SK-N-SH (cell line): ENCODE measurements at regions not wholly inside any gene's neighbourhood (a gene's known extent, or its start where the extent isn't known, plus 50 kb on each side); places are given as distances from the start of the nearest gene placed in this dataset.

Experiments used
- CTCF ChIA-PET: fragments of 300-600, 350-600 bp; formaldehyde crosslinking; extraction: SDS; loops from one replicate; lab custom pipeline; 2021; lab: Yijun Ruan, JAX
- POLR2A ChIA-PET: fragments of 350-600 bp; sonication (Branson Sonifier 250); formaldehyde crosslinking; extraction: SDS; loops from one replicate; lab custom pipeline; 2020; ENCODE audit warnings: antibody characterized with exemption, inconsistent platforms; lab: Yijun Ruan, JAX
- DNase-seq: peaks from one replicate; pipeline ENCODE4 v3.0.0; 2012
- H2AFZ ChIP-seq: fragments of 200-600 bp; sonication (generic); 2 replicates; pipeline ENCODE4 v1.8.1; 2016; ENCODE audit warnings: antibody characterized with exemption, mild to moderate bottlenecking, low read depth
- H3F3A ChIP-seq: fragments of 200-600 bp; sonication (generic); replicated peaks from 2 replicates; pipeline ENCODE3; 2016; ENCODE audit warnings: antibody characterized with exemption, mild to moderate bottlenecking; ENCODE audit not compliant: insufficient read depth
- H3K27ac ChIP-seq, 2 experiments: fragments of 200-500 bp in 1 of 2; fragments of 200-600 bp in 1 of 2; sonication (Bioruptor generic) in 1 of 2; sonication (generic), shearing (Covaris generic) in 1 of 2; 2 replicates each; pipeline versions ENCODE4 v1.5.1 to v1.6.1; 2014 to 2016; ENCODE audit warnings: low read depth in 2 of 2, inconsistent platforms in 1 of 2, low read length in 1 of 2, mild to moderate bottlenecking in 1 of 2, mixed read lengths in 1 of 2
- H3K27me3 ChIP-seq: fragments of 200-600 bp; sonication (generic), shearing (Covaris generic); 2 replicates; pipeline ENCODE4 v1.6.1; 2016; ENCODE audit warnings: mixed run types; ENCODE audit not compliant: insufficient read depth
- H3K36me3 ChIP-seq, 2 experiments: fragments of 200-500 bp in 1 of 2; fragments of 200-600 bp in 1 of 2; sonication (Bioruptor generic) in 1 of 2; sonication (generic) in 1 of 2; replicated peaks in 1 of 2; 2 replicates each; pipeline versions ENCODE3 to v1.5.1; 2014 to 2016; ENCODE audit warnings: low read length in 1 of 2, mild to moderate bottlenecking in 1 of 2; ENCODE audit not compliant: insufficient read depth in 2 of 2, control insufficient read depth in 1 of 2
- H3K4me1 ChIP-seq, 2 experiments: fragments of 200-500 bp in 1 of 2; fragments of 200-600 bp in 1 of 2; sonication (Bioruptor generic) in 1 of 2; sonication (generic), shearing (Covaris generic) in 1 of 2; 2 replicates each; pipeline versions ENCODE4 v1.5.1 to v1.6.1; 2014 to 2016; ENCODE audit warnings: low read depth in 1 of 2, low read length in 1 of 2, mixed run types in 1 of 2; ENCODE audit not compliant: insufficient read depth in 2 of 2, control insufficient read depth in 1 of 2
- H3K4me2 ChIP-seq: fragments of 200-600 bp; sonication (generic), shearing (Covaris generic); 2 replicates; pipeline ENCODE4 v1.6.1; 2017; ENCODE audit warnings: mixed run types
- H3K4me3 ChIP-seq, 2 experiments: fragments of 200-500 bp in 1 of 2; fragments of 200-600 bp in 1 of 2; sonication (Bioruptor generic) in 1 of 2; sonication (generic), shearing (Covaris generic) in 1 of 2; 2 replicates each; pipeline versions ENCODE4 v1.5.1 to v1.8.1; 2014 to 2016; ENCODE audit warnings: low read depth in 2 of 2, inconsistent platforms in 1 of 2, low read length in 1 of 2, mild to moderate bottlenecking in 1 of 2, mixed read lengths in 1 of 2, moderate library complexity in 1 of 2
- H3K79me2 ChIP-seq: fragments of 200-600 bp; sonication (generic); 2 replicates; pipeline ENCODE4 v1.8.1; 2017; ENCODE audit warnings: mild to moderate bottlenecking; ENCODE audit not compliant: insufficient read depth
- H3K9ac ChIP-seq: fragments of 200-600 bp; sonication (generic); 2 replicates; pipeline ENCODE4 v1.6.1; 2017; ENCODE audit warnings: mixed run types
- H3K9me2 ChIP-seq: fragments of 200-600 bp; sonication (generic); 2 replicates; pipeline ENCODE4 v1.6.1; 2017; ENCODE audit warnings: mixed run types
- H3K9me3 ChIP-seq: fragments of 200-600 bp; sonication (generic); 2 replicates; pipeline ENCODE4 v1.6.1; 2017; ENCODE audit warnings: mixed run types, mild to moderate bottlenecking, moderate library complexity
- H4K20me1 ChIP-seq: fragments of 200-600 bp; sonication (generic); 2 replicates; pipeline ENCODE4 v1.6.1; 2017; ENCODE audit warnings: mild to moderate bottlenecking, mixed run types; ENCODE audit not compliant: insufficient read depth
- CHD2 ChIP-seq: fragments of 150-350 bp; IDR thresholded peaks from 2 replicates; pipeline ENCODE4 v1.6.1; 2018; ENCODE audit warnings: low read length; ENCODE audit not compliant: partially characterized antibody
- CTCF ChIP-seq: fragments of 200-600 bp; sonication (generic); IDR thresholded peaks from 2 replicates; pipeline ENCODE4 v1.6.1; 2017; ENCODE audit warnings: antibody characterized with exemption, mild to moderate bottlenecking, moderate library complexity
- EZH2phosphoT487 ChIP-seq: fragments of 200-600 bp; sonication (generic); IDR thresholded peaks from 2 replicates; pipeline ENCODE4 v1.6.1; 2017; ENCODE audit warnings: low read depth, mixed run types, mild to moderate bottlenecking, antibody characterized with exemption, moderate library complexity, borderline replicate concordance
- FOSL2 ChIP-seq: IDR thresholded peaks from 2 replicates; pipeline ENCODE4 v1.4.0; 2012; ENCODE audit warnings: low read depth, mild to moderate bottlenecking, moderate library complexity, borderline replicate concordance
- FOXJ3 ChIP-seq: sonication (generic); formaldehyde crosslinking; IDR thresholded peaks from 2 replicates; pipeline ENCODE4 v1.5.1; 2020; ENCODE audit warnings: mild to moderate bottlenecking, missing genetic modification reagents
- FOXM1 ChIP-seq: IDR thresholded peaks from 2 replicates; pipeline ENCODE4 v1.4.0; 2012; ENCODE audit warnings: low read depth, mild to moderate bottlenecking
- GABPA ChIP-seq: IDR thresholded peaks from 2 replicates; pipeline ENCODE4 v1.4.0; 2012; ENCODE audit warnings: low read depth, mild to moderate bottlenecking
- GATA2 ChIP-seq: sonication (generic); formaldehyde crosslinking; IDR thresholded peaks from 2 replicates; pipeline ENCODE4 v1.5.0; 2020; ENCODE audit warnings: mild to moderate bottlenecking, missing genetic modification reagents
- IRF3 ChIP-seq: fragments of 150-350 bp; IDR thresholded peaks from 2 replicates; pipeline ENCODE4 v1.6.1; 2016; ENCODE audit warnings: mild to moderate bottlenecking, low read depth, low read length
- JUND ChIP-seq: IDR thresholded peaks from 2 replicates; pipeline ENCODE4 v1.4.0; 2012
- MEF2A ChIP-seq: IDR thresholded peaks from 2 replicates; pipeline ENCODE4 v1.4.0; 2012; ENCODE audit warnings: low read depth, borderline replicate concordance
- POLR2AphosphoS5 ChIP-seq: IDR thresholded peaks from 2 replicates; pipeline ENCODE4 v1.6.1; 2012; ENCODE audit warnings: low read depth, low read length
- RAD21 ChIP-seq: IDR thresholded peaks from 2 replicates; pipeline ENCODE4 v1.6.1; 2012; ENCODE audit warnings: mild to moderate bottlenecking, low read length
- RFX5 ChIP-seq: IDR thresholded peaks from 2 replicates; pipeline ENCODE4 v1.6.1; 2012; ENCODE audit warnings: mild to moderate bottlenecking, improper control_type of control experiment, low read length
- SIN3A ChIP-seq: IDR thresholded peaks from 2 replicates; pipeline ENCODE4 v1.6.1; 2012; ENCODE audit warnings: low read depth, mild to moderate bottlenecking, low read length, moderate library complexity, borderline replicate concordance
- TCF12 ChIP-seq: IDR thresholded peaks from 2 replicates; pipeline ENCODE4 v1.4.0; 2012
- USF1 ChIP-seq: IDR thresholded peaks from 2 replicates; pipeline ENCODE4 v1.4.0; 2012; ENCODE audit warnings: low read depth, borderline replicate concordance
- USF2 ChIP-seq: fragments of 150-350 bp; IDR thresholded peaks from 2 replicates; pipeline ENCODE4 v1.6.1; 2017; ENCODE audit warnings: antibody characterized with exemption, low read length, low read depth, borderline replicate concordance
- WGBS: methylation state at CpG from one replicate; pipeline ENCODE4 v1.1.6; 2017; ENCODE audit warnings: low lambda C conversion rate; 5-methylcytosine and 5-hydroxymethylcytosine counted together

GRCh38 chr14:28671425-28671824 lies 95.2 kb upstream of the FOXG1 start:
- Histone ChIP-seq H3K27me3 (peaks cover 6% of the 10 kb centered on the region; the same call in 1 of the 2 replicates), H3K27ac (no peak overlapping the region), H3K36me3 (no peaks in the 10 kb centered on the region), H3K4me2 (no peak overlapping the region), H4K20me1 (no peaks in the 10 kb centered on the region), H3K4me3 (no peak overlapping the region), H3K9me3 (no peaks in the 10 kb centered on the region), H2AFZ (no peak overlapping the region), H3K9me2 (no peaks in the 10 kb centered on the region), H3K9ac (no peak overlapping the region), H3K4me1 (no peaks in the 10 kb centered on the region), H3F3A (no peaks in the 10 kb centered on the region), H3K79me2 (no peaks in the 10 kb centered on the region)
- WGBS: 4% methylated on average over 2 of the region's 2 CpGs
- DNase-seq: no peak
- CTCF ChIA-PET: interaction anchor here (1.0 kb wide), 1 partner anchor 27 kb away, joined by 3 read pairs; no protein-coding TSS in a partner anchor
- POLR2A ChIA-PET: no interaction called here
- TF ChIP-seq FOXJ3 (CRISPR knock-in tag): no peak
- TF ChIP-seq SIN3A: no peak
- no peak for TF ChIP-seq EZH2phosphoT487
- TF ChIP-seq MEF2A: no peak
- TF ChIP-seq CTCF: no peak
- no peak for TF ChIP-seq CHD2
- TF ChIP-seq USF2: no peak
- TF ChIP-seq RFX5: no peak
- no peak for TF ChIP-seq GATA2 (CRISPR knock-in tag)
- TF ChIP-seq JUND: no peak
- TF ChIP-seq RAD21: no peak
- no peak for TF ChIP-seq FOXM1
- TF ChIP-seq IRF3: no peak
- no peak for TF ChIP-seq USF1
- TF ChIP-seq FOSL2: no peak
- TF ChIP-seq POLR2AphosphoS5: no peak
- TF ChIP-seq TCF12: no peak
- no peak for TF ChIP-seq GABPA
